K562 (cell line): ENCODE measurements at regions not wholly inside any gene's neighbourhood (a gene's known extent, or its start where the extent isn't known, plus 50 kb on each side); places are given as distances from the start of the nearest gene placed in this dataset.

Experiments used
- MAFK ChIP-seq: IDR thresholded peaks from 2 replicates; pipeline ENCODE4 v1.6.1; 2011; ENCODE audit warnings: low read length, improper control_type of control experiment
- TF ChIP-seq, protein P1 (sequence below), 2 experiments: fragments of 450-650 bp; formaldehyde crosslinking in 1 of 2; IDR thresholded peaks; 2 replicates each; pipeline versions ENCODE4 v1.4.0 to v1.6.1; 2014 to 2020; ENCODE audit warnings: mild to moderate bottlenecking in 2 of 2, borderline replicate concordance in 1 of 2, low read depth in 1 of 2

DNA sequence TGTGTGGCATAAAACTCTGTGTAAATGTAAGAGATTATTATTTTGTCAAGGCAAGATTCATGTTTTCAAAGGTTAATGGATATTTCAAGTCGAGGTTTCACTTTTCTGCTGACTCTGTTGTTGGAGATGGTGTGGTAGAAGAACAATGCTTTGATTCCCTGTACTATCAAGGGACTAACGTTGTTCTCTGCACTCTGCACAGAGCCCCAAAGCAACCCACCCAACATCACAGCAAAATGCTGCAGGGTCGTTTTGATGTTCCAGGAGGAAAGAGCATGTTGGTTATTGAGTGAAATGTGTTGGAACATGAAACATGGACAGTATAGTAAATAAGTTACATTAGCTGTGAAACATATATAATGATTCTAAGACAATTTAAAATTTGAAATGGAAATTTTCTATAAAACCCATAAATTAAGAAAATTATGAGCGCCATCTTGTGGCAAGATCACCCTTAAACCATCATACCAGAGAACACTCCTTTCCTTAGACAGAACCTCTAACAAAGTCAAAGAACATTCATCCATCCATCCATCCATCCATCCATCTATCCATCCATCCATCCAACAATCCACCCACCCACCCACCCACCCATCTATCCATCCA lies 164.4 kb upstream of the ZBED5 start (continued):
- TF ChIP-seq, protein P1, sequence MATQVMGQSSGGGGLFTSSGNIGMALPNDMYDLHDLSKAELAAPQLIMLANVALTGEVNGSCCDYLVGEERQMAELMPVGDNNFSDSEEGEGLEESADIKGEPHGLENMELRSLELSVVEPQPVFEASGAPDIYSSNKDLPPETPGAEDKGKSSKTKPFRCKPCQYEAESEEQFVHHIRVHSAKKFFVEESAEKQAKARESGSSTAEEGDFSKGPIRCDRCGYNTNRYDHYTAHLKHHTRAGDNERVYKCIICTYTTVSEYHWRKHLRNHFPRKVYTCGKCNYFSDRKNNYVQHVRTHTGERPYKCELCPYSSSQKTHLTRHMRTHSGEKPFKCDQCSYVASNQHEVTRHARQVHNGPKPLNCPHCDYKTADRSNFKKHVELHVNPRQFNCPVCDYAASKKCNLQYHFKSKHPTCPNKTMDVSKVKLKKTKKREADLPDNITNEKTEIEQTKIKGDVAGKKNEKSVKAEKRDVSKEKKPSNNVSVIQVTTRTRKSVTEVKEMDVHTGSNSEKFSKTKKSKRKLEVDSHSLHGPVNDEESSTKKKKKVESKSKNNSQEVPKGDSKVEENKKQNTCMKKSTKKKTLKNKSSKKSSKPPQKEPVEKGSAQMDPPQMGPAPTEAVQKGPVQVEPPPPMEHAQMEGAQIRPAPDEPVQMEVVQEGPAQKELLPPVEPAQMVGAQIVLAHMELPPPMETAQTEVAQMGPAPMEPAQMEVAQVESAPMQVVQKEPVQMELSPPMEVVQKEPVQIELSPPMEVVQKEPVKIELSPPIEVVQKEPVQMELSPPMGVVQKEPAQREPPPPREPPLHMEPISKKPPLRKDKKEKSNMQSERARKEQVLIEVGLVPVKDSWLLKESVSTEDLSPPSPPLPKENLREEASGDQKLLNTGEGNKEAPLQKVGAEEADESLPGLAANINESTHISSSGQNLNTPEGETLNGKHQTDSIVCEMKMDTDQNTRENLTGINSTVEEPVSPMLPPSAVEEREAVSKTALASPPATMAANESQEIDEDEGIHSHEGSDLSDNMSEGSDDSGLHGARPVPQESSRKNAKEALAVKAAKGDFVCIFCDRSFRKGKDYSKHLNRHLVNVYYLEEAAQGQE (IDR thresholded peaks at IDR 0.05; ENCODE audit: borderline replicate concordance), result peak; percentile 75
- TF ChIP-seq, protein P1 (CRISPR knock-in tag; IDR thresholded peaks at IDR 0.05; ENCODE audit: low read depth), result no peak
- no peak for TF ChIP-seq MAFK
